HCT116 (cell line): ENCODE measurements at regions not wholly inside any gene's neighbourhood (a gene's known extent, or its start where the extent isn't known, plus 50 kb on each side); places are given as distances from the start of the nearest gene placed in this dataset.

Source experiments
- ATAC-seq: fragments of 200-7000 bp; cut with Tn5 transposase; 2 replicates; pipeline ENCODE4 v1.9.1; 2020; ENCODE audit warnings: mild to moderate bottlenecking, moderate library complexity
- BruUV-seq: library from RNA; stranded (reverse); fragments of 400-500 nt; replicated peaks from 2 replicates; lab custom pipeline; 2021; lab: Mats Ljungman, UMichigan
- CTCF ChIA-PET: fragments of 300-600 bp; sonication (Branson Sonifier 250); formaldehyde crosslinking; loops from one replicate; lab custom pipeline; 2021; ENCODE audit warnings: antibody characterized with exemption; lab: Charles Lee
- POLR2A ChIA-PET: fragments of 300-600, 350-600 bp; sonication (Branson Sonifier 250); formaldehyde crosslinking; loops from one replicate; lab custom pipeline; 2021; ENCODE audit warnings: antibody characterized with exemption; lab: Charles Lee
- RAD21 ChIA-PET, 2 experiments: fragments of 300-600 bp; sonication (Branson Sonifier 250); formaldehyde crosslinking; loops; one replicate each; lab custom pipeline; 2023; ENCODE audit warnings: low total read pairs in 2 of 2; ENCODE audit not compliant: uncharacterized antibody in 2 of 2, unreplicated experiment in 2 of 2, low non-redundant PET in 1 of 2; lab: Charles Lee
- DNase-seq: peaks from one replicate; pipeline ENCODE4 v3.0.0-alpha.2; 2010; ENCODE audit warnings: low read depth, low spot score
- H2AFZ ChIP-seq: fragments of 200-600 bp; shearing (Covaris generic), sonication (generic); 2 replicates; pipeline ENCODE4 v1.6.1; 2017; ENCODE audit warnings: low read depth, mixed run types, mixed read lengths, antibody characterized with exemption, low read length; ENCODE audit not compliant: poor library complexity, severe bottlenecking
- H3K27ac ChIP-seq: 2 replicates; pipeline ENCODE4 v1.5.1; 2012; ENCODE audit warnings: low read depth, low read length
- H3K27me3 ChIP-seq: fragments of 200-600 bp; sonication (generic); 2 replicates; pipeline ENCODE4 v1.6.1; 2016; ENCODE audit warnings: mixed run types, low read length, mixed read lengths; ENCODE audit not compliant: insufficient read depth
- H3K36me3 ChIP-seq, 2 experiments: fragments of 200-500 bp in 1 of 2; fragments of 200-600 bp in 1 of 2; sonication (Bioruptor generic) in 1 of 2; sonication (generic) in 1 of 2; 2 replicates each; pipeline versions ENCODE4 v1.5.1 to v1.6.1; 2014 to 2016; ENCODE audit warnings: low read length in 2 of 2, inconsistent platforms in 1 of 2, mixed read lengths in 1 of 2, mixed run types in 1 of 2; ENCODE audit not compliant: insufficient read depth in 2 of 2, control insufficient read depth in 1 of 2
- H3K4me1 ChIP-seq, 2 experiments: fragments of 200-600 bp in 1 of 2; sonication (generic) in 1 of 2; 2 replicates each; pipeline versions ENCODE4 v1.5.1 to v1.6.1; 2012 to 2017; ENCODE audit warnings: low read length in 2 of 2, inconsistent platforms in 1 of 2, mild to moderate bottlenecking in 1 of 2, mixed read lengths in 1 of 2, mixed run types in 1 of 2, moderate library complexity in 1 of 2; ENCODE audit not compliant: insufficient read depth in 2 of 2, control insufficient read depth in 1 of 2
- H3K4me2 ChIP-seq: fragments of 200-600 bp; sonication (generic); 2 replicates; pipeline ENCODE4 v1.6.1; 2017; ENCODE audit warnings: mixed run types, low read length, mixed read lengths
- H3K4me3 ChIP-seq, 2 experiments: fragments of 200-600 bp in 1 of 2; sonication (generic) in 1 of 2; replicated peaks in 1 of 2; 2 replicates each; pipeline ENCODE4 v1.5.1; 2011 to 2016; ENCODE audit warnings: low read length in 2 of 2, control low read depth in 1 of 2, low read depth in 1 of 2, mild to moderate bottlenecking in 1 of 2, mixed read lengths in 1 of 2, mixed run types in 1 of 2
- H3K79me2 ChIP-seq: fragments of 200-600 bp; sonication (generic); 2 replicates; pipeline ENCODE4 v1.6.1; 2017; ENCODE audit warnings: mild to moderate bottlenecking, mixed run types, low read length, moderate library complexity, mixed read lengths; ENCODE audit not compliant: insufficient read depth
- H3K9ac ChIP-seq: fragments of 200-600 bp; sonication (generic); 2 replicates; pipeline ENCODE4 v1.6.1; 2016; ENCODE audit warnings: low read length, mixed read lengths
- H3K9me2 ChIP-seq: fragments of 200-600 bp; sonication (generic), shearing (Covaris generic); 2 replicates; pipeline ENCODE4 v1.6.1; 2017; ENCODE audit warnings: mixed run types, mild to moderate bottlenecking, moderate library complexity; ENCODE audit not compliant: insufficient read depth
- H3K9me3 ChIP-seq, 2 experiments: fragments of 200-500 bp in 1 of 2; fragments of 200-600 bp in 1 of 2; sonication (Bioruptor generic) in 1 of 2; sonication (generic) in 1 of 2; 2 replicates each; pipeline ENCODE4 v1.6.1; 2014 to 2017; ENCODE audit warnings: low read length in 2 of 2, mixed read lengths in 2 of 2, inconsistent platforms in 1 of 2, low read depth in 1 of 2, mild to moderate bottlenecking in 1 of 2, mixed run types in 1 of 2, moderate library complexity in 1 of 2; ENCODE audit not compliant: control insufficient read depth in 1 of 2, insufficient read depth in 1 of 2
- H4K20me1 ChIP-seq: fragments of 200-600 bp; sonication (generic), shearing (Covaris generic); 2 replicates; pipeline ENCODE4 v1.6.1; 2017; ENCODE audit warnings: mixed run types, mild to moderate bottlenecking, moderate library complexity; ENCODE audit not compliant: insufficient read depth
- ATF3 ChIP-seq: IDR thresholded peaks from 2 replicates; pipeline ENCODE4 v1.6.1; 2012
- CBX3 ChIP-seq: IDR thresholded peaks from 2 replicates; pipeline ENCODE4 v1.6.1; 2012; ENCODE audit warnings: low read depth
- CEBPB ChIP-seq: IDR thresholded peaks from 2 replicates; pipeline ENCODE4 v1.6.1; 2012; ENCODE audit warnings: low read depth
- CTCF ChIP-seq, 3 experiments: fragments of 200-600 bp in 1 of 3; sonication (generic) in 1 of 3; IDR thresholded peaks in 2 of 3; conservative IDR thresholded peaks in 1 of 3; 2 replicates each; pipeline ENCODE4 v1.5.1; 2012 to 2017; ENCODE audit warnings: low read depth in 2 of 3, low read length in 2 of 3, antibody characterized with exemption in 1 of 3, borderline replicate concordance in 1 of 3, control low read depth in 1 of 3, mild to moderate bottlenecking in 1 of 3, mixed read lengths in 1 of 3, mixed run types in 1 of 3, moderate library complexity in 1 of 3; ENCODE audit not compliant: insufficient read depth in 1 of 3
- EGR1 ChIP-seq: IDR thresholded peaks from 2 replicates; pipeline ENCODE4 v1.6.1; 2012; ENCODE audit warnings: low read depth
- ELF1 ChIP-seq: IDR thresholded peaks from 2 replicates; pipeline ENCODE4 v1.6.1; 2012; ENCODE audit warnings: low read depth, borderline replicate concordance
- EZH2 ChIP-seq: fragments of 200-600 bp; sonication (generic); IDR thresholded peaks from 2 replicates; pipeline ENCODE4 v1.6.1; 2017; ENCODE audit warnings: antibody characterized with exemption, mixed run types
- EZH2phosphoT487 ChIP-seq: fragments of 200-600 bp; IDR thresholded peaks from 2 replicates; pipeline ENCODE4 v1.6.1; 2018; ENCODE audit warnings: antibody characterized with exemption, borderline replicate concordance
- JUND ChIP-seq: IDR thresholded peaks from 2 replicates; pipeline ENCODE4 v1.6.1; 2012
- RAD21 ChIP-seq: IDR thresholded peaks from 2 replicates; pipeline ENCODE4 v1.6.1; 2012; ENCODE audit warnings: low read depth, mild to moderate bottlenecking
- REST ChIP-seq: IDR thresholded peaks from 2 replicates; pipeline ENCODE4 v1.6.1; 2012; ENCODE audit warnings: low read depth
- SIN3A ChIP-seq: IDR thresholded peaks from 2 replicates; pipeline ENCODE4 v1.6.1; 2012; ENCODE audit warnings: low read depth
- SP1 ChIP-seq: IDR thresholded peaks from 2 replicates; pipeline ENCODE4 v1.6.1; 2012; ENCODE audit warnings: low read depth
- TCF7L2 ChIP-seq: IDR thresholded peaks from 2 replicates; pipeline ENCODE4 v1.7.0; 2011; ENCODE audit warnings: borderline replicate concordance, inconsistent platforms; ENCODE audit not compliant: insufficient read depth, insufficient read length; ENCODE audit errors: extremely low read depth
- YY1 ChIP-seq: IDR thresholded peaks from 2 replicates; pipeline ENCODE4 v1.6.1; 2011; ENCODE audit warnings: low read length, low read depth, moderate library complexity, mild to moderate bottlenecking; ENCODE audit not compliant: insufficient replicate concordance; ENCODE audit errors: extremely low read depth
- ZFX ChIP-seq: fragments of 450-650 bp; IDR thresholded peaks from 2 replicates; pipeline ENCODE4 v1.6.1; 2017
- ZNF274 ChIP-seq: fragments of 200-500 bp; sonication (Bioruptor generic); IDR thresholded peaks from 2 replicates; pipeline ENCODE4 v1.6.1; 2014; ENCODE audit warnings: mild to moderate bottlenecking, low read depth, low read length, inconsistent platforms
- intact Hi-C: fragments of 100-400 bp; cut with micrococcal nuclease; formaldehyde crosslinking; loops from 2 replicates; pipeline ENCODE4 v1.10.0; 2022

GRCh38 chr12:113638460-113638775 is 166.7 kb upstream of the LHX5 start:
- no peak for ATAC-seq
- no peaks in the 10 kb centered on the region for H3K36me3 ChIP-seq
- no peaks in the 10 kb centered on the region for H3K9me2 ChIP-seq
- intact Hi-C loops, result no loop called here
- no peak overlapping the region for H3K27ac ChIP-seq
- no peak overlapping the region for H3K4me3 ChIP-seq
- TF ChIP-seq EZH2phosphoT487, result no peak
- TF ChIP-seq ZNF274, result no peak
- TF ChIP-seq JUND, result no peak
- no peak for TF ChIP-seq TCF7L2
- no peak for TF ChIP-seq RAD21
- no peak for TF ChIP-seq ELF1
- TF ChIP-seq CEBPB, result no peak
- TF ChIP-seq REST, result no peak
- TF ChIP-seq CTCF (IDR thresholded peaks at IDR 0.05 in 2 of 3, conservative IDR thresholded peaks at IDR 0.05 in 1 of 3; ENCODE audit: borderline replicate concordance in 1 of 3, insufficient read depth in 1 of 3, low read depth in 2 of 3, low read length in 2 of 3), result no peak
- no peak for TF ChIP-seq EZH2
- no peak for TF ChIP-seq EGR1
- TF ChIP-seq ZFX, result no peak
- TF ChIP-seq YY1, result no peak
- no peak for TF ChIP-seq ATF3
- TF ChIP-seq SIN3A, result no peak
- TF ChIP-seq SP1, result no peak
- no peak for TF ChIP-seq CBX3
- TF ChIP-seq, all 23 proteins: peak for 0
- H3K4me2 ChIP-seq, result no peak overlapping the region
- no TSS peak for BruUV-seq
- ChIA-PET POLR2A (no interaction called here), CTCF (no interaction called here), RAD21 (no interaction called here)
- H3K27me3 ChIP-seq, result peaks cover 7% of the 10 kb centered on the region
- no peaks in the 10 kb centered on the region for H3K4me1 ChIP-seq
- no peaks in the 10 kb centered on the region for H3K9me3 ChIP-seq
- no peaks in the 10 kb centered on the region for H3K79me2 ChIP-seq
- H3K9ac ChIP-seq, result no peak overlapping the region
- no peaks in the 10 kb centered on the region for H4K20me1 ChIP-seq
- H2AFZ ChIP-seq, result no peak overlapping the region
- DNase-seq, result no peak
